ENCODE measurements at regions not wholly inside any gene's neighbourhood (a gene's known extent, or its start where the extent isn't known, plus 50 kb on each side); places are given as distances from the start of the nearest gene placed in this dataset.

DNA sequence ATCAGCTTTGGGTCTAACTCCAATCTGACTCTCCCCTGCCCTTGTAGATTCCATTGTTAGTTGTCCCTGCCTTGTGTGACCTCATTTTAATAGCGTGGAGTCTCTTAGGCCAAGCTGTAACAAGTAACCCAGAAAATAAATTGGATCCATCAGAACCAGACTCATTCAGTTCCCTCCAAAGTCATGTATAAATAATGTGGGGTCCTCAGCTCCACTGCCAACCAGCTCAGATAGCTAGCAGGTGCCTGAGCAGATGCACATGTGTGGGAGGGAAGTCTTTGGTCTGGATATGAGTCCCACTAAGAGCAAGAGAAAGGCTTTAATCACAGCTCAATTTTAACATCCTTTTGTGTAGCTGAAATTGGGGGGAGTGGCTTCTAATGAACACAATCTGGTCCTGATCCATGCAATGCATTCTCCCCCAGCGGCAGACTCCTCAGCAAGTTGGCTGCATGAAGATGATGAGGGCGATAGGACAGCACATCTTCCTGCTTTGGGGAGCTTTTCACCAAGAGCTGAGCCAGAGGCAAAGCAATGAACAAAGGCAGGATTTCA is 151.6 kb downstream of the ABCC12 start:
- peaks cover 8% of the 10 kb centered on the region for H3K9me3 ChIP-seq (ENCODE audit: control insufficient read depth, insufficient read depth, low read depth, low read length)
- 0 out of 2 replicates have a peak, but pooled peaks cover 5% of the 10 kb centered on the region for H3K4me1 ChIP-seq (ENCODE audit: control insufficient read depth, insufficient read depth, low read length)
- H3K27me3 ChIP-seq (ENCODE audit: control insufficient read depth, insufficient read depth, low read length), result no peaks in the 10 kb centered on the region
- H3K4me3 ChIP-seq (ENCODE audit: low read depth, low read length), result no peak overlapping the region
- no peak overlapping the region for H3K27ac ChIP-seq (ENCODE audit: low read depth, low read length)
- H3K36me3 ChIP-seq (ENCODE audit: control insufficient read depth, insufficient read depth, low read length), result no peaks in the 10 kb centered on the region
- no peak overlapping the region for H3K9ac ChIP-seq (ENCODE audit: low read length)

DNA sequence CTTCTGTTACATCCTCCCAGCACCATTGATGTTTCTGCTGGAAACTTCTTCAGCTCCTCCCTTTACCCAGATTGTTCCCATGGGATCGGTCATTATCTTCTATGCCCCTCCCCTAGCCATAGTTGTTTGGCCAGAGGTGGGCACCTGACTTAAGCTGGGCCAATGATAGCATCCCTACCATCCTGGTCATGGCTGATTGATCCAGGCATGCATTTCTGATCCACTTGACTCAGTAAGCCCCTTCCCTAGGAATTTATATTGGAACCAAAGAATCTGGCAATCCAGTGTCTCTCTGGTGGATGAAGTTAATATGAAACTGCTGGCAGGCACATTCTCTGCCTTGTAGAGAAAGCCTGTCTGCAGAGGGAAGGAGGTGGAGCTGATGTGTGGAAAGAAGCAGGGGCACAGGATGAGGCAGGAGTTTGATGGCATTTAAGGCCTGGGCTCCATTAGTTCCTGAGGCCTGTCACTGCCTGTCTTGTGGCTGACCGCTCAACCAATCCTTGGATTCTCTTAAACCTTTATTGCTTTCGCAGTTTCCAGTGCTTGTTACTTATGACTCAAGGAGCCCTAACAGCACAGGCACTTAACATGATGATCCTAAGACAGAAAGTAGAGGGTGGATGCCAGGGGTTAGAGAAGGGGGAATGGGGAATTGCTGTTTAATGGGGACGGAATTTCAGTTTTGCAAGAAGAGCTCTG is 152.4 kb downstream of the ABCC12 start:
- Histone ChIP-seq H3K9me3 (ENCODE audit: control insufficient read depth, insufficient read depth, low read depth, low read length) (peaks cover 8% of the 10 kb centered on the region), H3K27me3 (ENCODE audit: control insufficient read depth, insufficient read depth, low read length) (no peaks in the 10 kb centered on the region), H3K9ac (ENCODE audit: low read length) (no peak overlapping the region), H3K4me1 (ENCODE audit: control insufficient read depth, insufficient read depth, low read length) (0 out of 2 replicates have a peak, but pooled peaks cover 5% of the 10 kb centered on the region), H3K36me3 (ENCODE audit: control insufficient read depth, insufficient read depth, low read length) (no peaks in the 10 kb centered on the region), H3K27ac (ENCODE audit: low read depth, low read length) (no peak overlapping the region), H3K4me3 (ENCODE audit: low read depth, low read length) (no peak overlapping the region)

DNA sequence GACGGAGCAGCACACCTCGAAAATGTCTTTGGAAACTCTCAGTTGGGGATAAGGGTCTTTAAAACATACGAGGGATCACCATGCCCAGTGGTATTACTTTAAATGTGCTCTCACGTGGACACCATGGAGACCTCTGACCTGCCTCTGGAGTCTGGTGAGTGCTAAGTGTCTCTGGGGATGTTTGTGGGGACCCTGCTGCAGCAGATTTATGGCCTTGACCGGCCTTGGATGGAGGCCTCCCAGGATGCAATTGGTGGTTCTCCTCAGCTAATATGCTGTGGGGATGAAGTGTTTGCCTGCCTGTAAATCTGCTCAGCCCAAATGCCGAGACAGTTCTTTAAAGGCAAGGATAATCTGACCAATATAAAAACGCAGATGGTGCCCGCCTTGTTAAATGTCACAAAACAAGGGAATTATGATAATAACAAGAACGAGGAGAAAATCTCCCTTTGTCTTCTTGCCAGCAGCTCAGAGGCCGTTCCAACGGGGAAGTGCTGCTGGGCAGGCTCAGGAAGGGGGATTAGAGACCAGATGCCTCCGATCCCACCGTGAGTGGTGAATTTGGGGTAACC is 154.4 kb downstream of the ABCC12 start:
- Histone ChIP-seq H3K4me3 (ENCODE audit: low read depth, low read length) (no peak overlapping the region), H3K27ac (ENCODE audit: low read depth, low read length) (no peak overlapping the region), H3K9ac (ENCODE audit: low read length) (no peak overlapping the region), H3K4me1 (ENCODE audit: control insufficient read depth, insufficient read depth, low read length) (0 out of 2 replicates have a peak, but pooled peaks cover 5% of the 10 kb centered on the region), H3K27me3 (ENCODE audit: control insufficient read depth, insufficient read depth, low read length) (no peaks in the 10 kb centered on the region), H3K36me3 (ENCODE audit: control insufficient read depth, insufficient read depth, low read length) (no peaks in the 10 kb centered on the region), H3K9me3 (ENCODE audit: control insufficient read depth, insufficient read depth, low read depth, low read length) (peaks cover under 1% of the 10 kb centered on the region)

DNA sequence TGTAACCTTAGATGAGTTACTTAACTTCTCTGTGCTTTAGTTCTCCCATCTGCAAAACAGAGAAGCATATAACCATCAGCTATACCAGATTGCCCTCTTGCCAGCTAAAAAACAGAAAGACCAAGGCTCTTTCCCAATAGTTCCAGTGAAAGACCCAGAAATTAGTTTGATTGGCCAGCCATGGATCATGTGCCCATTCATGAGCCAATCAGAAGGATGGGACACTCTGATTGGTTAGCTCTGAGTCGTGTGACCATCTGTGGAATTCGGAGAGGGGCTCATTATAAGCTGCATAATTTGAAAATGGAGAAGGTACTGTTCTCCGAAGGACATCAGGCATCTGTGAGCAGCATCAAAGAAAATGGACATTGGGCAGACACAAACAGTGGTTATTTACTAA is 155.2 kb downstream of the ABCC12 start:
- Histone ChIP-seq H3K27me3 (ENCODE audit: control insufficient read depth, insufficient read depth, low read length) (no peaks in the 10 kb centered on the region), H3K4me3 (ENCODE audit: low read depth, low read length) (no peak overlapping the region), H3K27ac (ENCODE audit: low read depth, low read length) (no peak overlapping the region), H3K4me1 (ENCODE audit: control insufficient read depth, insufficient read depth, low read length) (0 out of 2 replicates have a peak, but pooled peaks cover 5% of the 10 kb centered on the region), H3K36me3 (ENCODE audit: control insufficient read depth, insufficient read depth, low read length) (no peaks in the 10 kb centered on the region), H3K9me3 (ENCODE audit: control insufficient read depth, insufficient read depth, low read depth, low read length) (no peaks in the 10 kb centered on the region), H3K9ac (ENCODE audit: low read length) (no peak overlapping the region)

DNA sequence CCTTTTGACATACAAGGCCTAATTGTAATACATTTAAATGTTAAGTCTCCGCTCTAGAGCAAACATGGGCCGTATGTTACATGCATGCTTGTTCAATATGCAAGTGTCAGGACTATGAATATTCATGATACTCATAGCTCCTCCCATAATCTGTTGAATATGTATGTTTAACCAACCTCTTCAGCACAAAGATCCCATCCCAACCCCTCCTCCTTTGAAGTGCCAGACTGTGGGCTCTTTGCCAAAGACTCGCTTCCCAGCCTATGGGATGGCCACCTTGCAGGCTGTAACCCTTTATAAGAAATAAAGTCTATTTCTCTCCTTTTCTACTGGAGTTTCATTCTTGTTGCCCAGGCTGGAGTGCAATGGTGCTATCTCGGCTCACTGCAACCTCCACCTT is 156.2 kb downstream of the ABCC12 start:
- H3K27me3 ChIP-seq (ENCODE audit: control insufficient read depth, insufficient read depth, low read length), result no peaks in the 10 kb centered on the region
- no peak overlapping the region for H3K4me3 ChIP-seq (ENCODE audit: low read depth, low read length)
- H3K9ac ChIP-seq (ENCODE audit: low read length), result no peak overlapping the region
- 0 out of 2 replicates have a peak, but pooled peaks cover 5% of the 10 kb centered on the region for H3K4me1 ChIP-seq (ENCODE audit: control insufficient read depth, insufficient read depth, low read length)
- no peaks in the 10 kb centered on the region for H3K9me3 ChIP-seq (ENCODE audit: control insufficient read depth, insufficient read depth, low read depth, low read length)
- no peaks in the 10 kb centered on the region for H3K36me3 ChIP-seq (ENCODE audit: control insufficient read depth, insufficient read depth, low read length)
- H3K27ac ChIP-seq (ENCODE audit: low read depth, low read length), result no peak overlapping the region

DNA sequence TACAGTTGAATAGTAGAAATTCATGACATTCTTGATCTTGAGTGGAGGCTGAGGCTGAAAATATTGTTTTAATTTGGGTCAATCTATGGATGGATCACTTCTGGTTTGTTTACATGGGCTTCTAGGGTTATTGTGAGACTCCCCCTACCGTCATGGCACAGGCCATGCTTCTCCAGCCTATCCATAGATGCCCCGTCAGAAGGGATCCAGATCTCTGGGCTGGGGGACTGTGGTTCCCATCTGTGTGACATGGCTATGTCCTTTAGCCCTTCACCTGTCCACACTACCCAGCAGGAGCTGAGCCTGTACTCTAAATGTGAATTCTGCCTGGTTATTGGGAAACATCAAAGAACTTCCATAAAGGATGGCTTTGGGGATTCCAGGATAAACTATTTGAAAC is 160.4 kb downstream of the ABCC12 start:
- H3K27me3 ChIP-seq (ENCODE audit: control insufficient read depth, insufficient read depth, low read length), result no peaks in the 10 kb centered on the region
- no peaks in the 10 kb centered on the region for H3K36me3 ChIP-seq (ENCODE audit: control insufficient read depth, insufficient read depth, low read length)
- no peaks in the 10 kb centered on the region for H3K4me1 ChIP-seq (ENCODE audit: control insufficient read depth, insufficient read depth, low read length)
- no peak overlapping the region for H3K9ac ChIP-seq (ENCODE audit: low read length)
- no peak overlapping the region for H3K4me3 ChIP-seq (ENCODE audit: low read depth, low read length)
- peaks cover 12% of the 10 kb centered on the region for H3K9me3 ChIP-seq (ENCODE audit: control insufficient read depth, insufficient read depth, low read depth, low read length)
- H3K27ac ChIP-seq (ENCODE audit: low read depth, low read length), result no peak overlapping the region

DNA sequence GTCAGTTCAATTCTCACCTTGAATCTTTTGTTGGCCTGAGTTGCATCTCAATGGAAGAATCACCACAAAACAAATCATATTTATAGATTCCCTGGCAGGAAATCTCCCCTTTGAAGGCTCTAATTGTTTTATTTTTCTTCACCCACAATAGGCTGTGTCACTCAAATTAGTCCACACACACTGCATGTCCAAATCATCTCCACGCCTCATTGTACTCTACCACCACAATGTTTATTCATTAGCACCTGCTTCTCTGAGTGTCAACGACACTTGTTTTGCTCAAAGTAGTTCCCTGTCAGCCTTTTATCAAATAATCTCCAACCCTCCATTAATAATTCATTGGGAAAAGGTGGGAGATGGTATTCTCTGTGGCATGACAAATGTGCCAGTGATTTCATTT is 164.3 kb downstream of the ABCC12 start:
- H3K27me3 ChIP-seq (ENCODE audit: control insufficient read depth, insufficient read depth, low read length), result no peaks in the 10 kb centered on the region
- peaks cover 17% of the 10 kb centered on the region for H3K9me3 ChIP-seq (ENCODE audit: control insufficient read depth, insufficient read depth, low read depth, low read length)
- no peak overlapping the region for H3K27ac ChIP-seq (ENCODE audit: low read depth, low read length)

DNA sequence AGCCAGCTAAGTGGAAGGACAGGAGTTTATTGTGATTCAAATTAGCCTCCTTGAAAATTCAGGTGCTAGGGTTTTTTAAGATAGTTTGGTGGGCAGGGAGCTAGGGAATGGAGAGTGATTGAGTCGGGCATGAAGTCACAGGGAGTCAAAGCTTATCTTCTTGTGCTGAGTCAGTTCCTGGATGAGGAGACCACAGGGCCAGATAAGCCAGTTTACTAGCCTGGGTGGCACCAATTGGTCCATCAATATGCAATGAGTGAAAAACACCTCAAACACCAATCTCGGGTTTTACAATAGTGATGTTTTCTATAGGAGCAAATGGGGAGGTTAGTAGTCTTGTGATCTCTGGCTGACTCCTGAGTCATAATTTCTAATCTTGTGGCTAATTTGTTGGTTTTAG is 165.1 kb downstream of the ABCC12 start:
- no peak overlapping the region for H3K4me3 ChIP-seq (ENCODE audit: low read depth, low read length)
- H3K9ac ChIP-seq (ENCODE audit: low read length), result no peak overlapping the region
- peaks cover 17% of the 10 kb centered on the region for H3K9me3 ChIP-seq (ENCODE audit: control insufficient read depth, insufficient read depth, low read depth, low read length)
- H3K36me3 ChIP-seq (ENCODE audit: control insufficient read depth, insufficient read depth, low read length), result no peaks in the 10 kb centered on the region
- no peaks in the 10 kb centered on the region for H3K27me3 ChIP-seq (ENCODE audit: control insufficient read depth, insufficient read depth, low read length)
- no peak overlapping the region for H3K27ac ChIP-seq (ENCODE audit: low read depth, low read length)
- H3K4me1 ChIP-seq (ENCODE audit: control insufficient read depth, insufficient read depth, low read length), result peaks cover 8% of the 10 kb centered on the region; the same call in 1 of the 2 replicates

More for the DNA sequence above, 164.3 kb downstream of the ABCC12 start:
- Histone ChIP-seq H3K9ac (ENCODE audit: low read length) (no peak overlapping the region), H3K4me1 (ENCODE audit: control insufficient read depth, insufficient read depth, low read length) (peaks cover under 1% of the 10 kb centered on the region; the same call in 1 of the 2 replicates), H3K4me3 (ENCODE audit: low read depth, low read length) (no peak overlapping the region), H3K36me3 (ENCODE audit: control insufficient read depth, insufficient read depth, low read length) (no peaks in the 10 kb centered on the region)

DNA sequence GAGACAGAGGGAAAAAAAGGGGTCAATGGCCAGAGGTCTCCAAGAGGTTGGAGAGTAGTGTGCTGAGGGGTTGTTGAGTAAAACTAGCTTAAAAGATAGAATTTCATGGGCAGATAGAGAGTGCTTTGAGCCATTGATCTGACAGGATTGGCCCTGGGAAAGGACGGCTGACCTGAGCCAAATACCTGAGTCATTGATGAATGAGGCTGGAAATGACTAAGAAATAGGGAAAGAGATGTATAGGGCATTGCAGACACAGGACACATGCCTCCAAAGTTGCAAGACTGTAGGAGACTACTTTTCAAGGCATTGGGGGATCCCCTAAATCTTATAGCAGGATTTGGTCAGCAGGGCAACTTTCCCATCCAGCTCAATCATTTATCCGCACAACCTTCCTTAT is 168.7 kb downstream of the ABCC12 start:
- H3K27me3 ChIP-seq (ENCODE audit: control insufficient read depth, insufficient read depth, low read length), result no peaks in the 10 kb centered on the region
- no peak overlapping the region for H3K27ac ChIP-seq (ENCODE audit: low read depth, low read length)
- H3K9me3 ChIP-seq (ENCODE audit: control insufficient read depth, insufficient read depth, low read depth, low read length), result peaks cover 15% of the 10 kb centered on the region
- no peak overlapping the region for H3K9ac ChIP-seq (ENCODE audit: low read length)
- no peak overlapping the region for H3K4me3 ChIP-seq (ENCODE audit: low read depth, low read length)
- peaks cover 15% of the 10 kb centered on the region; the same call in 1 of the 2 replicates for H3K4me1 ChIP-seq (ENCODE audit: control insufficient read depth, insufficient read depth, low read length)
- H3K36me3 ChIP-seq (ENCODE audit: control insufficient read depth, insufficient read depth, low read length), result no peaks in the 10 kb centered on the region

DNA sequence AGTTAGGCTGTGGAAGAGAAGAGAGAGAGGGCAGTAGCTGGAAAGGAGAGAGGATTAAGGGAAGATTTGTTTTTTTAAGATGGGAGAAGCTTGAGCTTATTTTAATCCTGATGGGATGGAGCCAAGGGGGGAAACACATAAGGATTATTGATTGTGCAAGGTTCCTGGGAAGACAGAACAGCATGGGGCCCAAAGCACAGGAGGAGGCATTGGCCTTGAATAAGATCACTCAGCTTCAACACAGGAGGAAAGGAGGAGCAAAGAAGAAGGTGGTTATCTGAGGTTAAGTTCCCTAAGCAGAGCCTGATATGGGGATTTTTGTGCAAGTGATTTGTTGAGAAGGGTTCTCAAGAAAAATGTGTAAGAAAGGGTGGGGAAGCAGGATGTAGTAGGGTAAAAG is 169.8 kb downstream of the ABCC12 start:
- Histone ChIP-seq H3K4me1 (ENCODE audit: control insufficient read depth, insufficient read depth, low read length) (peaks cover 15% of the 10 kb centered on the region; the same call in 1 of the 2 replicates), H3K27me3 (ENCODE audit: control insufficient read depth, insufficient read depth, low read length) (no peaks in the 10 kb centered on the region), H3K27ac (ENCODE audit: low read depth, low read length) (no peak overlapping the region), H3K9ac (ENCODE audit: low read length) (no peak overlapping the region), H3K36me3 (ENCODE audit: control insufficient read depth, insufficient read depth, low read length) (no peaks in the 10 kb centered on the region), H3K9me3 (ENCODE audit: control insufficient read depth, insufficient read depth, low read depth, low read length) (peaks cover 10% of the 10 kb centered on the region), H3K4me3 (ENCODE audit: low read depth, low read length) (no peak overlapping the region)

DNA sequence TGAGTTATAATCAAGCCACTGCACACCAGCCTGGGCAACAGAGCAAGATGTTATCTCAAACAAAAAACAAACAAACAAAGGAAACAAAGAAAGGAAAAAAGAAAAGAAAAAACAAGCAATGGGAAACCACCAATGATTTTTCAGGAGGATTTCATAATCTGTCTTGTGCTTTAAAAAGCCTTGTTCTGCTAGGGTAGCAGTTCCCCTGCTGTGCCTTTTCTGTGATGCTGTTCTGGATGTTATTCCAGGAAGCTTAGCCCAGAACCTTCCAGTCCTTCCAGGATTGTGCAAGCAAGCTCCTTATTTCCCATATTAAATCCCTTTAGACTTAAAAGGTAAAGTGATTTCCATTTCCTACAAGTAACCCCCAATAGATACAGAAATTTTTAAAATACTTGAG is 171.1 kb downstream of the ABCC12 start:
- Histone ChIP-seq H3K4me1 (ENCODE audit: control insufficient read depth, insufficient read depth, low read length) (peaks cover 15% of the 10 kb centered on the region; the same call in 1 of the 2 replicates), H3K4me3 (ENCODE audit: low read depth, low read length) (no peak overlapping the region)

More for the DNA sequence above, 171.1 kb downstream of the ABCC12 start:
- no peaks in the 10 kb centered on the region for H3K9me3 ChIP-seq (ENCODE audit: control insufficient read depth, insufficient read depth, low read depth, low read length)
- H3K9ac ChIP-seq (ENCODE audit: low read length), result no peak overlapping the region
- no peaks in the 10 kb centered on the region for H3K27me3 ChIP-seq (ENCODE audit: control insufficient read depth, insufficient read depth, low read length)
- no peaks in the 10 kb centered on the region for H3K36me3 ChIP-seq (ENCODE audit: control insufficient read depth, insufficient read depth, low read length)
- H3K27ac ChIP-seq (ENCODE audit: low read depth, low read length), result no peak overlapping the region
